Subcutaneous abdominal adipose tissue (tissue), 5 donors: ENCODE measurements at regions not wholly inside any gene's neighbourhood (a gene's known extent, or its start where the extent isn't known, plus 50 kb on each side); places are given as distances from the start of the nearest gene placed in this dataset.

Experiments used
- H3K27ac ChIP-seq: one replicate; pipeline ENCODE4 v1.7.0; 2013; ENCODE audit warnings: low read depth, mild to moderate bottlenecking, inconsistent platforms, low read length, moderate library complexity
- H3K27me3 ChIP-seq, 5 donors: one replicate each; pipeline ENCODE4 v1.7.0; 2013; ENCODE audit warnings: low read length in 5 of 5, inconsistent platforms in 1 of 5; ENCODE audit not compliant: control insufficient read depth in 5 of 5, insufficient read depth in 4 of 5
- H3K36me3 ChIP-seq, 5 donors: one replicate each; pipeline ENCODE4 v1.7.0; 2013; ENCODE audit warnings: low read length in 5 of 5; ENCODE audit not compliant: control insufficient read depth in 5 of 5, insufficient read depth in 5 of 5
- H3K4me1 ChIP-seq, 5 donors: one replicate each; pipeline ENCODE4 v1.7.0; 2013; ENCODE audit warnings: low read length in 5 of 5, mild to moderate bottlenecking in 3 of 5, moderate library complexity in 1 of 5; ENCODE audit not compliant: control insufficient read depth in 5 of 5, insufficient read depth in 5 of 5
- H3K4me3 ChIP-seq, 5 donors: one replicate each; pipeline ENCODE4 v1.7.0; 2013; ENCODE audit warnings: low read length in 5 of 5, low read depth in 1 of 5
- H3K9ac ChIP-seq, 5 donors: one replicate each; pipeline ENCODE4 v1.7.0; 2013; ENCODE audit warnings: low read length in 5 of 5, mild to moderate bottlenecking in 4 of 5, moderate library complexity in 3 of 5
- H3K9me3 ChIP-seq, 5 donors: one replicate each; pipeline ENCODE4 v1.7.0; 2013; ENCODE audit warnings: low read length in 5 of 5; ENCODE audit not compliant: control insufficient read depth in 5 of 5
- donor health status: healthy.
- donor health status: healthy.
- donor health status: healthy.
- donor health status: healthy.
- donor health status: healthy.

- Histone ChIP-seq H3K27me3 (no peaks in the 10 kb centered on the region), H3K4me1 (no peaks in the 10 kb centered on the region), H3K4me3 (no peak overlapping the region), H3K9ac (no peak overlapping the region), H3K27ac (no peak overlapping the region), H3K9me3 (no peaks in the 10 kb centered on the region), H3K36me3 (no peaks in the 10 kb centered on the region)
Observed at GRCh38 chr1:239269706-239270105, 116.7 kb upstream of the CHRM3 start.

DNA sequence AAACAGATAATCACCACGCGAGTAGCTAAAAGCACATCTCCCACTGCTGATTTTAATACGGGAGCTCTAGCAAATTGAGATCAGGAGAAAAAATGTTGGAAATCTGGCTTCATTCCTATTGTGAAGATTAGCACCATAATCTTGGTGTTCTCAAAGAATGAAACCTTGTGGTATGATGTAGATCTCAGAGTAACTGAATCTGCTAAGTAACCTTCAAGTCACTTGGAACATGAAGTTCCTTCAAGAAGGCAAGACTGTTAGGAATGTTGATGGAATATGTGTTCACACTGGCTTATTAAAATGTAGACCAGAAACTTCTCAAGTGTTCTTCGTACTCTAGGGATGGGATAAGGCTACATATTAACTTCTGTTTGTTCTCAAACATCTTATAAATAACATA, 117.4 kb upstream of the CHRM3 start:
- no peaks in the 10 kb centered on the region for H3K4me1 ChIP-seq
- H3K27ac ChIP-seq = no peak overlapping the region
- H3K4me3 ChIP-seq = no peak overlapping the region
- H3K9ac ChIP-seq = no peak overlapping the region
- no peaks in the 10 kb centered on the region for H3K9me3 ChIP-seq
- H3K27me3 ChIP-seq = no peaks in the 10 kb centered on the region
- no peaks in the 10 kb centered on the region for H3K36me3 ChIP-seq

DNA sequence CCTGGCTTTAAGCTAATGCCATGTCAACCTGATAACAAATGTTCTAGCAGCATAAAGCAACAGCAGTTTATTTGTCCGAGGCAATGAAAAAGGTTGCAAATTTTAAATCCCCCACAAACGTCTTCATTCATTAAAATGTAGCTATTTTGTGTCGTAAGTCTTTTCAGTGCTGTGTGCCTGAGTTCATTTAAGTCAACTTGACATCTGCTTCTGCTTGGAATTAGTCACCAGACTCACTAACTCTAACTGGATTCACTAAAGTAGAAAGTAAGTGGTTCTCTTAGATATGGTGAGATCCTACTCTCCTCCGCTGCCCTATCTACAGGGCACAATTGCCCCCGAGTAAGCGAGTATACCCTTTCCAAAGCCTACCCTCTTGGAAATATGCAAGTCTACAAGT, 118.4 kb upstream of the CHRM3 start:
- no peak overlapping the region for H3K4me3 ChIP-seq
- H3K9me3 ChIP-seq = no peaks in the 10 kb centered on the region
- no peak overlapping the region for H3K9ac ChIP-seq
- no peaks in the 10 kb centered on the region for H3K4me1 ChIP-seq
- H3K27me3 ChIP-seq = no peaks in the 10 kb centered on the region
- H3K36me3 ChIP-seq = no peaks in the 10 kb centered on the region
- no peak overlapping the region for H3K27ac ChIP-seq

- no peak overlapping the region for H3K9ac ChIP-seq
- no peaks in the 10 kb centered on the region for H3K36me3 ChIP-seq
- no peaks in the 10 kb centered on the region for H3K27me3 ChIP-seq
- no peak overlapping the region for H3K4me3 ChIP-seq
- no peaks in the 10 kb centered on the region for H3K4me1 ChIP-seq
- H3K9me3 ChIP-seq = no peaks in the 10 kb centered on the region
- H3K27ac ChIP-seq = no peak overlapping the region
Observed at GRCh38 chr1:239263801-239264200, 122.6 kb upstream of the CHRM3 start.

GRCh38 chr1:239262538-239262937, 123.8 kb upstream of the CHRM3 start:
- H3K9ac ChIP-seq = no peak overlapping the region
- no peaks in the 10 kb centered on the region for H3K27me3 ChIP-seq
- H3K27ac ChIP-seq = no peak overlapping the region
- H3K9me3 ChIP-seq = no peaks in the 10 kb centered on the region
- no peaks in the 10 kb centered on the region for H3K4me1 ChIP-seq
- no peak overlapping the region for H3K4me3 ChIP-seq
- H3K36me3 ChIP-seq = no peaks in the 10 kb centered on the region

- no peak overlapping the region for H3K4me3 ChIP-seq
- no peaks in the 10 kb centered on the region for H3K36me3 ChIP-seq
Observed at GRCh38 chr1:239261521-239261920, 124.8 kb upstream of the CHRM3 start.

GRCh38 chr1:239260842-239261241, 125.5 kb upstream of the CHRM3 start:
- Histone ChIP-seq H3K36me3 (no peaks in the 10 kb centered on the region), H3K27me3 (no peaks in the 10 kb centered on the region), H3K27ac (no peak overlapping the region), H3K9ac (no peak overlapping the region), H3K9me3 (peaks cover 0 to 5% (median 0%) of the 10 kb centered on the region in 5 donors), H3K4me1 (no peaks in the 10 kb centered on the region), H3K4me3 (no peak overlapping the region)

More at GRCh38 chr1:239261521-239261920, 124.8 kb upstream of the CHRM3 start:
- H3K9me3 ChIP-seq = peaks cover 0 to 5% (median 0%) of the 10 kb centered on the region in 5 donors
- H3K27me3 ChIP-seq = no peaks in the 10 kb centered on the region
- no peak overlapping the region for H3K27ac ChIP-seq
- no peak overlapping the region for H3K9ac ChIP-seq
- H3K4me1 ChIP-seq = no peaks in the 10 kb centered on the region

DNA sequence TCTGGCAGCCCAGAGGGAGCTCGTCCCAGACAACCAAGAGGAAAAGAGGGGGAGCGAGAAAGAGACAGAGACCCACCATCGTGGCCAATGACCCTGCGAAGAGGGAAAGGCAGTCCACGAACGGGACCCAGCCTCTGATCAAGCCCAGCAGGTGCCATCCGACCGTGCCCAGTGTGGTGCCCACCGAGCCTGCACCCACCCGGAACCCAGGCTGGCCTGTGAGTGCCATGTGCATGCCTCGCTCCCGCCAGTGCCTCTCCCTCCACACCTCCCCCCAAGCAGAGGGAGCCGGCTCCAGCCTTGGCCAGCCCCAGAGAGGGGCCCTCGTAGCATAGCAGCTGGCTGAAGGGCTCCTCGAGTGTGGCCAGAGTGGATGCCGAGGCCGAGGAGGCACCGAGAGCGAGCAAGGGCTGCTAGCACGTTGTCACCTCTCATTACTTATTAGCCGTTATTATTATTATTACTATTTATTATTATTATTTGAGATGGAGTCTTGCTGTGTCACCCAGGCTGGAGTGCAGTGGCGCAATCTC, 130.7 kb upstream of the CHRM3 start:
- peaks cover 0 to 5% (median 3%) of the 10 kb centered on the region in 5 donors for H3K9me3 ChIP-seq
- H3K27ac ChIP-seq = no peak overlapping the region
- no peaks in the 10 kb centered on the region for H3K27me3 ChIP-seq
- no peak overlapping the region for H3K9ac ChIP-seq
- no peak overlapping the region for H3K4me3 ChIP-seq
- H3K36me3 ChIP-seq = no peaks in the 10 kb centered on the region
- no peaks in the 10 kb centered on the region for H3K4me1 ChIP-seq

GRCh38 chr1:239254999-239255398, 131.4 kb upstream of the CHRM3 start:
- no peaks in the 10 kb centered on the region for H3K27me3 ChIP-seq
- no peaks in the 10 kb centered on the region for H3K4me1 ChIP-seq
- no peaks in the 10 kb centered on the region for H3K36me3 ChIP-seq
- H3K4me3 ChIP-seq = no peak overlapping the region
- no peak overlapping the region for H3K27ac ChIP-seq
- peaks cover 0 to 5% (median 3%) of the 10 kb centered on the region in 5 donors for H3K9me3 ChIP-seq
- no peak overlapping the region for H3K9ac ChIP-seq

DNA sequence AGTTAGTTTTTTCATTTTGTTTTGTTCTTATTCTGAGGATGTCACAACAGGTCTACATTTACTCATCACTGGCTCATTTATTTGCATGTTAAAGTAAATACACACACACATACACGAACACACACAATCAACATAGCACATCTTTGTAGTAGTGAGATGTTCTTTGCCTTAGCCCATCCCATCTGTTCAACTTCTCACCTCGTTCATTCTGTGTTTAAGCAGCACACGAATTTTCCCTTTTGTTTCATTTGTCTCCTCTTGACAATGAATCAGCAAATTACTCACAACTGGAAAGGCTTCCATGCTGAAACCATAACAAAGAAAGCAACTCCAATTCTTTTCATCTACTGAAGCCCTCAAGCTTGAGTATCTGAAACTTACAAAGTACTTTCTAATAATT, 133.3 kb upstream of the CHRM3 start:
- Histone ChIP-seq H3K9me3 (peaks cover 0 to 5% (median 3%) of the 10 kb centered on the region in 5 donors), H3K4me3 (no peak overlapping the region), H3K27ac (no peak overlapping the region), H3K36me3 (no peaks in the 10 kb centered on the region), H3K4me1 (no peaks in the 10 kb centered on the region), H3K9ac (no peak overlapping the region), H3K27me3 (no peaks in the 10 kb centered on the region)
